ENCODE measurements at regions not wholly inside any gene's neighbourhood (a gene's known extent, or its start where the extent isn't known, plus 50 kb on each side); places are given as distances from the start of the nearest gene placed in this dataset.

GRCh38 chr20:51265361-51265760 is 242.5 kb upstream of the KCNG1 start:
- no peaks in the 10 kb centered on the region for H3K27me3 ChIP-seq (ENCODE audit: control insufficient read depth in 1 of 2, insufficient read depth in 2 of 2, low read length in 1 of 2)
- H3K4me3 ChIP-seq (ENCODE audit: low read length in 2 of 2), result no peak overlapping the region
- H3K9me3 ChIP-seq (ENCODE audit: control insufficient read depth, low read length), result peaks cover 6% of the 10 kb centered on the region
- no peaks in the 10 kb centered on the region for H3K36me3 ChIP-seq (ENCODE audit: control insufficient read depth in 1 of 2, insufficient read depth in 2 of 2, low read length in 1 of 2)
- ATAC-seq (ENCODE audit: low FRiP score), result no peak
- 68 to 70% methylated on average over 1 of the region's 1 CpG for WGBS, 2 donors
- H3K27ac ChIP-seq (ENCODE audit: low read depth in 1 of 2, low read length in 2 of 2), result no peak overlapping the region
- intact Hi-C loops (cut with DNase I), result no loop called here
- no peaks in the 10 kb centered on the region for H3K4me1 ChIP-seq (ENCODE audit: control insufficient read depth in 1 of 2, insufficient read depth in 2 of 2, low read length in 2 of 2)
- no peak for DNase-seq

- H3K27ac ChIP-seq (ENCODE audit: low read depth in 1 of 2, low read length in 2 of 2), result no peak overlapping the region
- intact Hi-C loops (cut with DNase I), result no loop called here
- ATAC-seq (ENCODE audit: low FRiP score) (no peak), DNase-seq (no peak)
- peaks cover 3% of the 10 kb centered on the region for H3K9me3 ChIP-seq (ENCODE audit: control insufficient read depth, low read length)
- no peaks in the 10 kb centered on the region for H3K27me3 ChIP-seq (ENCODE audit: control insufficient read depth in 1 of 2, insufficient read depth in 2 of 2, low read length in 1 of 2)
- H3K4me1 ChIP-seq (ENCODE audit: control insufficient read depth in 1 of 2, insufficient read depth in 2 of 2, low read length in 2 of 2), result no peaks in the 10 kb centered on the region
- 67 to 73% methylated on average over 9 of the region's 9 CpGs for WGBS, 2 donors
- H3K4me3 ChIP-seq (ENCODE audit: low read length in 2 of 2), result no peak overlapping the region
- H3K36me3 ChIP-seq (ENCODE audit: control insufficient read depth in 1 of 2, insufficient read depth in 2 of 2, low read length in 1 of 2), result no peaks in the 10 kb centered on the region
Measured at GRCh38 chr20:51262240-51262639, 239.3 kb upstream of the KCNG1 start.

GRCh38 chr20:51259455-51259854 is 236.5 kb upstream of the KCNG1 start:
- Histone ChIP-seq H3K36me3 (ENCODE audit: control insufficient read depth in 1 of 2, insufficient read depth in 2 of 2, low read length in 1 of 2) (no peaks in the 10 kb centered on the region), H3K27ac (ENCODE audit: low read depth in 1 of 2, low read length in 2 of 2) (no peak overlapping the region), H3K27me3 (ENCODE audit: control insufficient read depth in 1 of 2, insufficient read depth in 2 of 2, low read length in 1 of 2) (no peaks in the 10 kb centered on the region), H3K4me1 (ENCODE audit: control insufficient read depth in 1 of 2, insufficient read depth in 2 of 2, low read length in 2 of 2) (no peaks in the 10 kb centered on the region), H3K4me3 (ENCODE audit: low read length in 2 of 2) (no peak overlapping the region), H3K9me3 (ENCODE audit: control insufficient read depth, low read length) (no peaks in the 10 kb centered on the region)
- ATAC-seq (ENCODE audit: low FRiP score), result no peak
- intact Hi-C loops (cut with DNase I), result no loop called here
- no peak for DNase-seq
- 87 to 88% methylated on average over 4 of the region's 4 CpGs for WGBS, 2 donors

GRCh38 chr20:51258582-51259165 is 235.8 kb upstream of the KCNG1 start:
- H3K4me1 ChIP-seq (ENCODE audit: control insufficient read depth in 1 of 2, insufficient read depth in 2 of 2, low read length in 2 of 2), result no peaks in the 10 kb centered on the region
- WGBS, 2 donors, result 78 to 83% methylated on average over 3 of the region's 3 CpGs
- no peak for ATAC-seq (ENCODE audit: low FRiP score)
- DNase-seq, result no peak
- no peaks in the 10 kb centered on the region for H3K36me3 ChIP-seq (ENCODE audit: control insufficient read depth in 1 of 2, insufficient read depth in 2 of 2, low read length in 1 of 2)
- no peaks in the 10 kb centered on the region for H3K27me3 ChIP-seq (ENCODE audit: control insufficient read depth in 1 of 2, insufficient read depth in 2 of 2, low read length in 1 of 2)
- H3K9me3 ChIP-seq (ENCODE audit: control insufficient read depth, low read length), result no peaks in the 10 kb centered on the region
- H3K4me3 ChIP-seq (ENCODE audit: low read length in 2 of 2), result no peak overlapping the region
- intact Hi-C loops (cut with DNase I), result no loop called here
- H3K27ac ChIP-seq (ENCODE audit: low read depth in 1 of 2, low read length in 2 of 2), result no peak overlapping the region

GRCh38 chr20:51255417-51255816 is 232.5 kb upstream of the KCNG1 start:
- no peak for ATAC-seq (ENCODE audit: low FRiP score)
- H3K36me3 ChIP-seq (ENCODE audit: control insufficient read depth in 1 of 2, insufficient read depth in 2 of 2, low read length in 1 of 2), result no peaks in the 10 kb centered on the region
- 85 to 88% methylated on average over 3 of the region's 3 CpGs for WGBS, 2 donors

GRCh38 chr20:51253280-51253679 is 230.4 kb upstream of the KCNG1 start:
- no peaks in the 10 kb centered on the region for H3K9me3 ChIP-seq (ENCODE audit: control insufficient read depth, low read length)
- H3K27me3 ChIP-seq (ENCODE audit: control insufficient read depth in 1 of 2, insufficient read depth in 2 of 2, low read length in 1 of 2), result no peaks in the 10 kb centered on the region
- intact Hi-C loops (cut with DNase I), result no loop called here
- no peaks in the 10 kb centered on the region for H3K4me1 ChIP-seq (ENCODE audit: control insufficient read depth in 1 of 2, insufficient read depth in 2 of 2, low read length in 2 of 2)
- no peak for ATAC-seq (ENCODE audit: low FRiP score)
- 19 to 23% methylated on average over 1 of the region's 1 CpG for WGBS, 2 donors
- no peak overlapping the region for H3K27ac ChIP-seq (ENCODE audit: low read depth in 1 of 2, low read length in 2 of 2)
- no peak overlapping the region for H3K4me3 ChIP-seq (ENCODE audit: low read length in 2 of 2)
- H3K36me3 ChIP-seq (ENCODE audit: control insufficient read depth in 1 of 2, insufficient read depth in 2 of 2, low read length in 1 of 2), result no peaks in the 10 kb centered on the region
- DNase-seq, result no peak

More at GRCh38 chr20:51255417-51255816, 232.5 kb upstream of the KCNG1 start:
- H3K9me3 ChIP-seq (ENCODE audit: control insufficient read depth, low read length), result no peaks in the 10 kb centered on the region
- H3K4me1 ChIP-seq (ENCODE audit: control insufficient read depth in 1 of 2, insufficient read depth in 2 of 2, low read length in 2 of 2), result no peaks in the 10 kb centered on the region
- no peak overlapping the region for H3K4me3 ChIP-seq (ENCODE audit: low read length in 2 of 2)
- H3K27me3 ChIP-seq (ENCODE audit: control insufficient read depth in 1 of 2, insufficient read depth in 2 of 2, low read length in 1 of 2), result no peaks in the 10 kb centered on the region
- DNase-seq, result no peak
- H3K27ac ChIP-seq (ENCODE audit: low read depth in 1 of 2, low read length in 2 of 2), result no peak overlapping the region
- intact Hi-C loops (cut with DNase I), result no loop called here

GRCh38 chr20:51249781-51250180 is 226.9 kb upstream of the KCNG1 start:
- Histone ChIP-seq H3K36me3 (ENCODE audit: control insufficient read depth in 1 of 2, insufficient read depth in 2 of 2, low read length in 1 of 2) (no peaks in the 10 kb centered on the region), H3K27me3 (ENCODE audit: control insufficient read depth in 1 of 2, insufficient read depth in 2 of 2, low read length in 1 of 2) (no peaks in the 10 kb centered on the region), H3K4me1 (ENCODE audit: control insufficient read depth in 1 of 2, insufficient read depth in 2 of 2, low read length in 2 of 2) (no peaks in the 10 kb centered on the region), H3K4me3 (ENCODE audit: low read length in 2 of 2) (no peak overlapping the region), H3K27ac (ENCODE audit: low read depth in 1 of 2, low read length in 2 of 2) (no peak overlapping the region), H3K9me3 (ENCODE audit: control insufficient read depth, low read length) (peaks cover 2% of the 10 kb centered on the region)
- ATAC-seq (ENCODE audit: low FRiP score) (no peak), DNase-seq (no peak)
- intact Hi-C loops (cut with DNase I), result no loop called here
- WGBS, 2 donors, result 51 to 58% methylated on average over 6 of the region's 6 CpGs

- no peak overlapping the region for H3K4me3 ChIP-seq (ENCODE audit: low read length in 2 of 2)
- WGBS, 2 donors, result 31 to 33% methylated on average over 4 of the region's 4 CpGs
- H3K36me3 ChIP-seq (ENCODE audit: control insufficient read depth in 1 of 2, insufficient read depth in 2 of 2, low read length in 1 of 2), result no peaks in the 10 kb centered on the region
- no peak overlapping the region for H3K27ac ChIP-seq (ENCODE audit: low read depth in 1 of 2, low read length in 2 of 2)
- DNase-seq (no peak), ATAC-seq (ENCODE audit: low FRiP score) (no peak)
- H3K9me3 ChIP-seq (ENCODE audit: control insufficient read depth, low read length), result peaks cover 2% of the 10 kb centered on the region
- no peaks in the 10 kb centered on the region for H3K4me1 ChIP-seq (ENCODE audit: control insufficient read depth in 1 of 2, insufficient read depth in 2 of 2, low read length in 2 of 2)
- no peaks in the 10 kb centered on the region for H3K27me3 ChIP-seq (ENCODE audit: control insufficient read depth in 1 of 2, insufficient read depth in 2 of 2, low read length in 1 of 2)
- intact Hi-C loops (cut with DNase I), result no loop called here
Measured at GRCh38 chr20:51249215-51249614, 226.3 kb upstream of the KCNG1 start.

- intact Hi-C loops (cut with DNase I), result no loop called here
- H3K27me3 ChIP-seq (ENCODE audit: control insufficient read depth in 1 of 2, insufficient read depth in 2 of 2, low read length in 1 of 2), result peaks cover 0 to 2% of the 10 kb centered on the region in 2 donors
- no peak for ATAC-seq (ENCODE audit: low FRiP score)
- no peaks in the 10 kb centered on the region for H3K4me1 ChIP-seq (ENCODE audit: control insufficient read depth in 1 of 2, insufficient read depth in 2 of 2, low read length in 2 of 2)
- H3K9me3 ChIP-seq (ENCODE audit: control insufficient read depth, low read length), result peaks cover 12% of the 10 kb centered on the region
- no peak overlapping the region for H3K4me3 ChIP-seq (ENCODE audit: low read length in 2 of 2)
- WGBS, 2 donors, result 80 to 81% methylated on average over 10 of the region's 10 CpGs
- H3K36me3 ChIP-seq (ENCODE audit: control insufficient read depth in 1 of 2, insufficient read depth in 2 of 2, low read length in 1 of 2), result no peaks in the 10 kb centered on the region
- no peak overlapping the region for H3K27ac ChIP-seq (ENCODE audit: low read depth in 1 of 2, low read length in 2 of 2)
- no peak for DNase-seq
Measured at GRCh38 chr20:51244466-51244865, 221.6 kb upstream of the KCNG1 start.

All from aorta (tissue), 5 donors.